ENCODE measurements at regions not wholly inside any gene's neighbourhood (a gene's known extent, or its start where the extent isn't known, plus 50 kb on each side); places are given as distances from the start of the nearest gene placed in this dataset.
A peak's percentile ranks its signal among the peaks of the same experiment; 100 is the strongest.
"Not testable (repeated sequence)": the region's sequence is repeated elsewhere in the genome, so short reads cannot be mapped to it uniquely, and the experiment has no call there.

- H3K9me3 Mint-ChIP-seq (ENCODE audit: low read depth): peaks cover 3% of the 10 kb centered on the region
- H3K4me1 Mint-ChIP-seq (ENCODE audit: low read depth): no peaks in the 10 kb centered on the region
- no peak overlapping the region for H3K27ac Mint-ChIP-seq
- H3K4me3 Mint-ChIP-seq: no peak overlapping the region
- peaks cover 2% of the 10 kb centered on the region for H3K36me3 Mint-ChIP-seq
- H3K27me3 Mint-ChIP-seq: peaks cover 2% of the 10 kb centered on the region
Observed at GRCh38 chr7:156050636-156051569, 238.6 kb upstream of the SHH start.

DNA sequence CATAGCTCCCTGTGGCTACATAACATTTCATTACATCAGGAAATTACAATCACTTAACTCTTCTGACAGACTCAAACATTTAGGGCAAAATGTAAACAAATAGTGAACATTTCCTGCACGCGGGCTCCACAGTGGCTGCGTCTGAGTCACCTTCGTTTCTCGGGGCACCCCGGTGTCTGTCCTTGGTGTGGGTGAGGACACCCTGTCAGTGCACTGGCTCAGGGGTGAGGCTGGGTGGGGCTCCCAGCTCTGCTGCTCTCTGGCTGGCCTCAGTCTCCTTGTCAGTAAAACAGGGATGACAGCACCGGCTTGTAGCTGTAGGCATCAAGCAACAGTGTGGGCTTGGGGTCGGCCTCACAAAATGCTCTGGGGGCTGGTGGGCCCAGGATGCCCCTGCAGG is 237.1 kb upstream of the SHH start:
- Mint-ChIP-seq H3K27ac (no peak overlapping the region), H3K4me3 (no peak overlapping the region), H3K4me1 (ENCODE audit: low read depth) (no peaks in the 10 kb centered on the region), H3K27me3 (peaks cover 2% of the 10 kb centered on the region), H3K9me3 (ENCODE audit: low read depth) (peaks cover 3% of the 10 kb centered on the region), H3K36me3 (peaks cover 2% of the 10 kb centered on the region)

DNA sequence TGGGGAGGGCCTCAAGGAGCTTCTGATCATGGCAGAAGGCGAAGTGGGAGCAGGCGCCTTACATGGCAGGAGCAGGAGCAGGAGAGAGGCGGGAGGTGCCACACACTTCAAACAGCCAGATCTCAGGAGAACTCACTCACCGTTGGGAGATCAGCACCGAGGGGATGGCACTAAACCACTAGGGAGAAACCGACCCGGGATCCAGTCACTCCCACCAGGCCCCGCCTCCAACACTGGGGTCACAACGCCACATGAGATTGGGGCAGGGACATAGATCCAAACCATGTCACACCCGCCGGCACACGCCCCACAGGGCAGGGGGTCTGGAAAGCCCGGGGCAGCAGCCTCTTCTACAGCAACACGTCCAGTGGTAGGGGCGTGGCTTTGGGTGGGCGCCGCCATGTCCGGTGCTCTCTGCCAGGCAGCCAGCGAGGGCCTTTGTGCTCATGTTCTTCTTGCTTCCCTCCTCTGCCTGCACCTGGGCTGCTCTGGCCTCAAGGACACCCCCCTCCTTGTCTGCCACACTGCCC is 233.8 kb upstream of the SHH start:
- Mint-ChIP-seq H3K27me3 (no peaks in the 10 kb centered on the region), H3K36me3 (peaks cover 2% of the 10 kb centered on the region), H3K27ac (no peak overlapping the region), H3K9me3 (ENCODE audit: low read depth) (peaks cover 3% of the 10 kb centered on the region), H3K4me1 (ENCODE audit: low read depth) (no peaks in the 10 kb centered on the region), H3K4me3 (no peak overlapping the region)

DNA sequence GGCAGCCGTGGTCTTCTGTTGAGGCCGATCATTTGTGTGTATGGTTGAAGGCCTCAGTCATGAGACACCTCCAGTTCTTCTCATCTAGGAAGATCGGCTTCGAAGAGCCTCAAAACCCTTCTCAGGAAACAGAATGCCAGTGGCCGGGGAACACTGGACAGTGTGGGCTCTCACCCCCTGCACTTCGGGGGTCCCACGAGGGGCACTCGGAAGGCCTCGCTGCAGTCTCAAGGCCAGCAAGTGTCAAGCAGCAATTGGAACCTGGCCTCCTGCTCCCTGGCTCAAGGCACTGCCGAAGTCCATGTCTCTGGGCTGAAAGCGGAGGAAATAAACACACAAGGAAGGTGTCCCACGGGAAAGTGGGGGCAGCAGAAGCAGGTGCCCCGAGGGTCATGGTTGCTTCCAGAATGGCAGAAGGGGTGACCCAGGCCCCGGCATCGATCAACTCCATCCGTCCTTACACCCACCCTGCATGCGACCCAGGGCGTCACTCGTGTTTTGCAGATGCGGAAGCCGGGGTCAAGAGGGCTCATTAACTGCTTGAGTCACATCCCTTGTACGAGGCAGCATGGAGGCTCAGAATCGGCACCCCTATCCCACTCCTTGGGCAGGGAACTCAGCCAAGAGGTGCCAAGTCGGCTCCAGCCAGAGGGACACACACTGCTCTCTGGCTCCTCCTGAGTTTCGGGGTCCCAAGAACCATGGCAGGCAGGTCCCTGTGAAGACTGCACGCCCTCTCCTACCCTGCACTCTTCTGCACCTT is 231.3 kb upstream of the SHH start:
- H3K27me3 Mint-ChIP-seq: no peaks in the 10 kb centered on the region
- peaks cover 3% of the 10 kb centered on the region for H3K9me3 Mint-ChIP-seq (ENCODE audit: low read depth)
- H3K4me1 Mint-ChIP-seq (ENCODE audit: low read depth): no peaks in the 10 kb centered on the region
- H3K27ac Mint-ChIP-seq: no peak overlapping the region
- H3K4me3 Mint-ChIP-seq: no peak overlapping the region
- H3K36me3 Mint-ChIP-seq: peaks cover 2% of the 10 kb centered on the region

GRCh38 chr7:156041398-156041797 is 229.1 kb upstream of the SHH start:
- no peaks in the 10 kb centered on the region for H3K36me3 Mint-ChIP-seq
- H3K4me1 Mint-ChIP-seq (ENCODE audit: low read depth): no peaks in the 10 kb centered on the region
- H3K4me3 Mint-ChIP-seq: no peak overlapping the region
- H3K27me3 Mint-ChIP-seq: no peaks in the 10 kb centered on the region
- no peak overlapping the region for H3K27ac Mint-ChIP-seq
- no peaks in the 10 kb centered on the region for H3K9me3 Mint-ChIP-seq (ENCODE audit: low read depth)

GRCh38 chr7:156039971-156040677 is 227.9 kb upstream of the SHH start:
- Mint-ChIP-seq H3K4me3 (peak overlapping the region; percentile 30), H3K27ac (no peak overlapping the region), H3K36me3 (no peaks in the 10 kb centered on the region)

DNA sequence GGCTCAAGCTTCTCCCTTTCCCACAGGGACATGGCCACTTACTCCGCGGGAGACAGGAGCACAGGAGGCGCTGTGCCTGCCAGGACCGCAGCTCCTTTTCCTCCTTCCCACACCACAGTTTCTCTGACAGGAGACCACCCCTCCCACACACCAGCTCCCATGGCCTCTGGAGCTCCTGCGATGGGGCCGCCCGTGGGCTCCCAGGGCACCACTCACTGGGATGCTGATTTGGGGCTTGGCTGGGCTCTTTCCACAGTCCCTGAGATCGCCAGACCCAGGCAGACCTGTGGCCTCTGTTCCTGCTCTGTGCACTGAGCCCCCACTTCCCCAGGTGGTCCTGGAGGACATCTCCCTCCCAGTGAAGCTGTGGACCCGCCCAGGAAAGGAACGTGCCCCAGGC is 226.9 kb upstream of the SHH start:
- Mint-ChIP-seq H3K36me3 (no peaks in the 10 kb centered on the region), H3K9me3 (ENCODE audit: low read depth) (no peaks in the 10 kb centered on the region), H3K4me1 (ENCODE audit: low read depth) (peaks cover 4% of the 10 kb centered on the region), H3K27me3 (no peaks in the 10 kb centered on the region), H3K27ac (no peak overlapping the region), H3K4me3 (no peak overlapping the region)

More at GRCh38 chr7:156039971-156040677, 227.9 kb upstream of the SHH start:
- Mint-ChIP-seq H3K9me3 (ENCODE audit: low read depth) (no peaks in the 10 kb centered on the region), H3K27me3 (no peaks in the 10 kb centered on the region), H3K4me1 (ENCODE audit: low read depth) (no peaks in the 10 kb centered on the region)

GRCh38 chr7:156038345-156038744 is 226.1 kb upstream of the SHH start:
- Mint-ChIP-seq H3K36me3 (no peaks in the 10 kb centered on the region), H3K9me3 (ENCODE audit: low read depth) (no peaks in the 10 kb centered on the region), H3K27ac (no peak overlapping the region), H3K27me3 (no peaks in the 10 kb centered on the region), H3K4me1 (ENCODE audit: low read depth) (peaks cover 4% of the 10 kb centered on the region), H3K4me3 (no peak overlapping the region)

- Mint-ChIP-seq H3K4me3 (no peak overlapping the region), H3K9me3 (ENCODE audit: low read depth) (peaks cover 9% of the 10 kb centered on the region), H3K4me1 (ENCODE audit: low read depth) (peaks cover 4% of the 10 kb centered on the region), H3K27ac (no peak overlapping the region), H3K36me3 (peaks cover 3% of the 10 kb centered on the region), H3K27me3 (no peaks in the 10 kb centered on the region)
Observed at GRCh38 chr7:156036153-156036552, 223.9 kb upstream of the SHH start.

GRCh38 chr7:156035387-156035786 is 223.1 kb upstream of the SHH start:
- not testable (repeated sequence) for H3K27ac Mint-ChIP-seq; H3K4me3 Mint-ChIP-seq; H3K4me1 Mint-ChIP-seq (ENCODE audit: low read depth); H3K27me3 Mint-ChIP-seq; H3K9me3 Mint-ChIP-seq (ENCODE audit: low read depth); H3K36me3 Mint-ChIP-seq

DNA sequence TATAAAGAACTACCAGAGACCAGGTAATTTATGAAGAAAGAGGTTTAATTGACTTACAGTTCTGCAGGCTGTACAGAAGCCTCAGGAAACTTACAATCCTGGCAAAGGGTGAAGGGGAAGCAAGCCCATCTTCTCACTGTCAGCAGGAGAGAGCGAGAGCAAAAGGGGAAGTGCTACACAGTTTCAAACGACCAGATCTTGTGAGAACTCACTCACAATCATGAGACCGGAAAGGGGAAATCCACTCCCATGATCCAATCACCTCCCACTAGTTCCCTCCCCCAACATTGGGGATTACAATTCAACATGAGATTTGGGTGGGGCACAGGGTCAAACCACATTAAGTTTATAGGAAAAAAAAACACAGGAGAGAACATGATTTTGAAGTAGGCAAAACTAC is 222.1 kb upstream of the SHH start:
- H3K9me3 Mint-ChIP-seq (ENCODE audit: low read depth): peaks cover 9% of the 10 kb centered on the region
- peaks cover 4% of the 10 kb centered on the region for H3K4me1 Mint-ChIP-seq (ENCODE audit: low read depth)
- H3K27me3 Mint-ChIP-seq: no peaks in the 10 kb centered on the region
- H3K36me3 Mint-ChIP-seq: peaks cover 3% of the 10 kb centered on the region
- H3K27ac Mint-ChIP-seq: no peak overlapping the region
- no peak overlapping the region for H3K4me3 Mint-ChIP-seq

DNA sequence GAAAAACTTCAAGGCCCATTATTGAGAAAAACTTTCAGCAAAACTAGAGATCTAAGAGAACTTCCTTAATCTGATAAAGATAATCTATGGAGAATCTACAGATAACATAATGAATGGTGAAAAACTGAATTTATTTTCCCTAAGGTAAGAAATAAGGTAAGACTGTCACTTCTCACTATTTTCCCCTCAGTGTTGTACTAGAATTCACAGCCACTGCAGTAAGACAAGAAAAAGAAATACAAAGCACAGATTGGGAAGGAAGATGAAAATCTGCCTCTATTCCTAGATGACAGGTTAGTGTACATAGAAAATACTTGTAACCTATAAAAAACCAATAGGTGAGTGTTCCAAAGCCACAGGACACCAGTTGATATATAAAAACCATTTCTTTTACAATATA is 220.7 kb upstream of the SHH start:
- H3K27me3 Mint-ChIP-seq: no peaks in the 10 kb centered on the region
- H3K36me3 Mint-ChIP-seq: peaks cover 3% of the 10 kb centered on the region
- H3K9me3 Mint-ChIP-seq (ENCODE audit: low read depth): peaks cover 9% of the 10 kb centered on the region
- H3K4me3 Mint-ChIP-seq: no peak overlapping the region
- no peak overlapping the region for H3K27ac Mint-ChIP-seq
- H3K4me1 Mint-ChIP-seq (ENCODE audit: low read depth): peaks cover 4% of the 10 kb centered on the region

GRCh38 chr7:156031679-156032478 is 219.6 kb upstream of the SHH start:
- Mint-ChIP-seq H3K4me1 (ENCODE audit: low read depth) (peaks cover 4% of the 10 kb centered on the region), H3K27me3 (no peaks in the 10 kb centered on the region), H3K36me3 (peaks cover 3% of the 10 kb centered on the region), H3K27ac (no peak overlapping the region), H3K4me3 (no peak overlapping the region), H3K9me3 (ENCODE audit: low read depth) (peaks cover 9% of the 10 kb centered on the region)

DNA sequence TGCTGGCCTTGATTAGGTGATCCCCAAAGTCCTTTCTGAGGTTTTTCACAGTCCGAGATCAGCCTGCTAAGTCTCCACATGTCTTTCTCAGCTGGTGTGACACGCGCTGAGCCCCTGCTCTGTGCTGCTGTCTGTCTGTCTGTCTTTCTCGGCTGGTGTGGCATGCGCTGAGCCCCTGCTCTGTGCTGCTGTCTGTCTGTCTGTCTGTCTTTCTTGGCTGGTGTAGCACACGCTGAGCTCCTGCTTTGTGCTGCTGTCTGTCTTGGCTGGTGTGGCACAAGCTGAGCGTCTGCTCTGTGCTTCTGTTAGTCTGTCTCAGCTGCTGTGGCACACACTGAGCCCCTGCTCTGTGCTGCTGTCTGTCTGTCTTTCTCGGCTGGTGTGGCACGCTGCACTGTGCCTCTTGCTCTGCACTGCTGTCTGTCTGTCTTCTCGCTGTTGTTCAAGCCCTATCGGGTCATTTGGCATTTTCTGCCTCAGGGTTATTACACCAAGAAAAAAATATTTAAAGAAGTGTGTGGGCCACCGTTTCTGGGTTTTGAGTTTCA is 217.3 kb upstream of the SHH start:
- peaks cover 3% of the 10 kb centered on the region for H3K4me1 Mint-ChIP-seq (ENCODE audit: low read depth)
- no peaks in the 10 kb centered on the region for H3K27me3 Mint-ChIP-seq
- H3K9me3 Mint-ChIP-seq (ENCODE audit: low read depth): peaks cover 9% of the 10 kb centered on the region
- peaks cover 3% of the 10 kb centered on the region for H3K36me3 Mint-ChIP-seq
- no peak overlapping the region for H3K27ac Mint-ChIP-seq
- no peak overlapping the region for H3K4me3 Mint-ChIP-seq
